Calu3 (cell line): ENCODE measurements at regions not wholly inside any gene's neighbourhood (a gene's known extent, or its start where the extent isn't known, plus 50 kb on each side); places are given as distances from the start of the nearest gene placed in this dataset.

Experiments used
- BruUV-seq: library from RNA; stranded (reverse); fragments of 400-500 nt; replicated peaks from 2 replicates; lab custom pipeline; 2021; lab: Mats Ljungman, UMichigan
- CTCF ChIA-PET: fragments of 300-600 bp; sonication (Branson Sonifier 250); formaldehyde crosslinking; loops from one replicate; lab custom pipeline; 2022; ENCODE audit warnings: antibody characterized with exemption; lab: Charles Lee
- DNase-seq: peaks from one replicate; pipeline ENCODE4 v3.0.0; 2022
- H3K27ac Mint-ChIP-seq: one replicate; pipeline ENCODE4 v1.8.0; 2022; ENCODE audit warnings: mixed read lengths; ENCODE audit not compliant: unreplicated experiment
- H3K27me3 Mint-ChIP-seq: one replicate; pipeline ENCODE4 v1.8.0; 2022; ENCODE audit warnings: mixed read lengths; ENCODE audit not compliant: unreplicated experiment
- H3K36me3 Mint-ChIP-seq: one replicate; pipeline ENCODE4 v1.8.0; 2022; ENCODE audit warnings: mild to moderate bottlenecking, moderate library complexity, mixed read lengths; ENCODE audit not compliant: insufficient read depth, unreplicated experiment
- H3K4me1 Mint-ChIP-seq: one replicate; pipeline ENCODE4 v1.8.0; 2022; ENCODE audit warnings: mild to moderate bottlenecking, low read depth, mixed read lengths; ENCODE audit not compliant: unreplicated experiment
- H3K4me3 Mint-ChIP-seq: one replicate; pipeline ENCODE4 v1.8.0; 2022; ENCODE audit warnings: mild to moderate bottlenecking, low read depth, moderate library complexity, mixed read lengths; ENCODE audit not compliant: unreplicated experiment
- H3K9me3 Mint-ChIP-seq: one replicate; pipeline ENCODE4 v1.8.0; 2022; ENCODE audit warnings: low read depth, mixed read lengths; ENCODE audit not compliant: unreplicated experiment
- intact Hi-C: fragments of 100-400 bp; cut with micrococcal nuclease; formaldehyde crosslinking; loops from one replicate; pipeline ENCODE4 v1.10.0; 2022; ENCODE audit not compliant: unreplicated experiment
- TF ChIP-seq, protein P1 (sequence below): fragments of 200-600 bp; IDR thresholded peaks from one replicate; pipeline ENCODE4 v1.8.0; 2022; ENCODE audit warnings: antibody characterized with exemption; ENCODE audit not compliant: unreplicated experiment

DNA sequence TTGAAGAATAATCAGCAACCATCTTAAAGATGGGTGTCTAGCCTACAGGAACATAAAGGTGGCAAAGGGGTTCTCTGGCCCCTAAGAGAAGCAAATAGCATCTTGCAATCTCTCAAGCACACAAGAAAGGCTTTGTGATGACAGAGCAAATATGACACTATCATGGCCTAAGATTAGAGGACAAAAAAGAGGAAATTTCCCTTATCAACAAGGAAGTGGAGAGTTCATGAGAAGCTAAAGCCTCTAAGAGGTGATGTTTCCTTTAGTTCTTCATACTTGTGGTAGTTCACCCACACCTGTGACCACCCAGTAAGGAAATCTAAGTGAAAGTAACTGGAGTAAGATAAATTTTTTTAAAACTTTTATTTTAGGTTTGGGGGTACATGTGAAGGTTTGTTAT is 88.4 kb downstream of the OLIG3 start:
- intact Hi-C loops: no loop called here
- DNase-seq: no peak
- TF ChIP-seq, protein P1, sequence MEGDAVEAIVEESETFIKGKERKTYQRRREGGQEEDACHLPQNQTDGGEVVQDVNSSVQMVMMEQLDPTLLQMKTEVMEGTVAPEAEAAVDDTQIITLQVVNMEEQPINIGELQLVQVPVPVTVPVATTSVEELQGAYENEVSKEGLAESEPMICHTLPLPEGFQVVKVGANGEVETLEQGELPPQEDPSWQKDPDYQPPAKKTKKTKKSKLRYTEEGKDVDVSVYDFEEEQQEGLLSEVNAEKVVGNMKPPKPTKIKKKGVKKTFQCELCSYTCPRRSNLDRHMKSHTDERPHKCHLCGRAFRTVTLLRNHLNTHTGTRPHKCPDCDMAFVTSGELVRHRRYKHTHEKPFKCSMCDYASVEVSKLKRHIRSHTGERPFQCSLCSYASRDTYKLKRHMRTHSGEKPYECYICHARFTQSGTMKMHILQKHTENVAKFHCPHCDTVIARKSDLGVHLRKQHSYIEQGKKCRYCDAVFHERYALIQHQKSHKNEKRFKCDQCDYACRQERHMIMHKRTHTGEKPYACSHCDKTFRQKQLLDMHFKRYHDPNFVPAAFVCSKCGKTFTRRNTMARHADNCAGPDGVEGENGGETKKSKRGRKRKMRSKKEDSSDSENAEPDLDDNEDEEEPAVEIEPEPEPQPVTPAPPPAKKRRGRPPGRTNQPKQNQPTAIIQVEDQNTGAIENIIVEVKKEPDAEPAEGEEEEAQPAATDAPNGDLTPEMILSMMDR: no peak
- Mint-ChIP-seq H3K4me1 (no peaks in the 10 kb centered on the region), H3K4me3 (no peak overlapping the region), H3K27me3 (peaks cover 25% of the 10 kb centered on the region), H3K9me3 (no peaks in the 10 kb centered on the region), H3K27ac (no peak overlapping the region), H3K36me3 (no peaks in the 10 kb centered on the region)
- CTCF ChIA-PET: no interaction called here
- no TSS peak for BruUV-seq

DNA sequence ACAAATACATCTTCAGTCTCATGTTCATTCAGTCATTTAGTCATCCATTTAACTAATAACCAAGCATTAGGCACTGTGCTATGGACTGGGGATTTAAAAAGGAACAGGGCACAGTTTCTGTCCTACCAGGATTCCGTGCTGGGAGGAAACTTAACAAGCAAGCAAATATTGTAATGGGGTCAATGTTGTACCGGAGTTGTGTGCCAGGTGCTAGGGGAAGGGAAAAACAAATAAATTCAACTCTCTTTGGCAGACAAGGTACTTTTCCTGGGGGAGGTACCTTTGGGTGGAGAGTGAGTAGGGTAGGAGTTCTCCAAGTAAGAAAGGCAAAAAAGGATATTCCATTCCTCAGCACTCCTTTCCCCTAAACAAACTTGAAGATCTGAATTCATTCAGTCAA is 90.3 kb downstream of the OLIG3 start:
- Mint-ChIP-seq H3K4me1 (no peaks in the 10 kb centered on the region), H3K36me3 (no peaks in the 10 kb centered on the region), H3K9me3 (no peaks in the 10 kb centered on the region)

DNA sequence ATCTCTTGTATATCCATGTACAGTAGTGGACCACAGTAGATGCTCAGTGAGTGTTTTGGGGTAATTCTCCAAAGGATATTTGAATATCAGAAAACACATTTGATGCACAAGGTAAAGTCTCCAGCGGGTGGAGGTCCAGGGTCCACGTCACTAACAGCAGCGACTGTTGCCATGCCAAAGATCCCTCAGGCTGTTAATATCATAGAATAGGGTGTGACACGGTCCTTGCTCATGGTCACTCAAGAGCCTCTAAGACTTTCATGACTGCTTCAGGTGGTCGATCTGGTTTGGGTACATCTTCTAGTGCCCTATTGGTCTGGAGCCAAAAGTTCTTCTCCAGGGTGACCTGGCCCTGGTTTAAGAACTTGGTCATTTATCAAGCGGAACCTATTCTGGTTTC is 90.8 kb downstream of the OLIG3 start:
- Mint-ChIP-seq H3K4me1 (no peaks in the 10 kb centered on the region), H3K4me3 (no peak overlapping the region), H3K9me3 (no peaks in the 10 kb centered on the region), H3K27me3 (peaks cover 12% of the 10 kb centered on the region), H3K36me3 (no peaks in the 10 kb centered on the region), H3K27ac (no peak overlapping the region)
- intact Hi-C loops: no loop called here
- CTCF ChIA-PET: no interaction called here
- TF ChIP-seq, protein P1: no peak
- BruUV-seq: no TSS peak
- DNase-seq: no peak

More for the DNA sequence above, 90.3 kb downstream of the OLIG3 start:
- no peak overlapping the region for H3K4me3 Mint-ChIP-seq
- TF ChIP-seq, protein P1: no peak
- peaks cover 12% of the 10 kb centered on the region for H3K27me3 Mint-ChIP-seq
- DNase-seq: no peak
- CTCF ChIA-PET: no interaction called here
- H3K27ac Mint-ChIP-seq: no peak overlapping the region
- intact Hi-C loops: no loop called here
- no TSS peak for BruUV-seq

DNA sequence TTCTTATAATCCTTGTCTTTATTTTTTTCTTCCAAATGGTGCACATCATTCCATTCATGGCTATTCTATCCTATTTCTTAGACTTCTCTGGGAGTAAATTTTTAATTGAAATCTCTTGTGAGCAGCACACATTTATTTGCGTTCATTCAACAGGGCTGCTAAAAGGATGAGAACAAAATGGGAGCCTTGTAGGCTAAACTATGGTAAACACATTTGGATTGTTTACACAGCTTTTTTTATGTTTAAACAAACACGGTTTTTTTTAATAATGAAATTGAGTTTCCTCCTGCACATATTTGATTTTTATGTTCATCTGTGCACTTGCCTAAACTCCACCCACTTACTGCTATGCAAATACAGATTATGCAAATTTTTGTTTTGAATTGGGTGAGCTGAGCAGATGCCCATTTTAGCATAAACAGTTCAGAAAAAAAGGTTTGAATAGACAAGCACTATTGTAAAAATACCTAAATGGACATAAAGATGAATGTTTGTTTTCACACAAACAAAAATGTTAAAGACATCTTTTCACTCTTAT is 92.0 kb downstream of the OLIG3 start:
- Mint-ChIP-seq H3K4me1 (no peaks in the 10 kb centered on the region), H3K9me3 (no peaks in the 10 kb centered on the region), H3K36me3 (no peaks in the 10 kb centered on the region), H3K27me3 (peaks cover 12% of the 10 kb centered on the region), H3K27ac (no peak overlapping the region), H3K4me3 (no peak overlapping the region)
- no TSS peak for BruUV-seq
- DNase-seq: no peak
- intact Hi-C loops: no loop called here
- CTCF ChIA-PET: no interaction called here
- TF ChIP-seq, protein P1: no peak
